ENCODE measurements at regions not wholly inside any gene's neighbourhood (a gene's known extent, or its start where the extent isn't known, plus 50 kb on each side); places are given as distances from the start of the nearest gene placed in this dataset.

GRCh38 chr3:36615861-36616260 lies 148.5 kb downstream of the DCLK3 start:
- Histone ChIP-seq H3K9me3 (replicated peaks; ENCODE audit: low read length) (no peaks in the 10 kb centered on the region), H3K4me2 (ENCODE audit: low read length) (no peak overlapping the region), H3K9ac (ENCODE audit: low read depth, low read length) (no peak overlapping the region), H3K27me3 (ENCODE audit: control insufficient read depth, insufficient read depth, low read length) (no peaks in the 10 kb centered on the region), H3K4me1 (ENCODE audit: control insufficient read depth, insufficient read depth, low read length) (no peaks in the 10 kb centered on the region), H3K36me3 (ENCODE audit: insufficient read depth, low read length) (no peaks in the 10 kb centered on the region), H3K4me3 (ENCODE audit: low read length) (no peak overlapping the region)

GRCh38 chr3:36606871-36607765 lies 157.2 kb downstream of the DCLK3 start:
- Histone ChIP-seq H3K27me3 (ENCODE audit: control insufficient read depth, insufficient read depth, low read length) (peaks cover 4% of the 10 kb centered on the region), H3K36me3 (ENCODE audit: insufficient read depth, low read length) (no peaks in the 10 kb centered on the region), H3K9ac (ENCODE audit: low read depth, low read length) (no peak overlapping the region), H3K4me1 (ENCODE audit: control insufficient read depth, insufficient read depth, low read length) (no peaks in the 10 kb centered on the region), H3K4me2 (ENCODE audit: low read length) (no peak overlapping the region), H3K4me3 (ENCODE audit: low read length) (no peak overlapping the region), H3K9me3 (replicated peaks; ENCODE audit: low read length) (no peaks in the 10 kb centered on the region)

GRCh38 chr3:36603423-36603822 lies 160.9 kb downstream of the DCLK3 start:
- Histone ChIP-seq H3K4me3 (ENCODE audit: low read length) (no peak overlapping the region), H3K4me2 (ENCODE audit: low read length) (no peak overlapping the region), H3K27me3 (ENCODE audit: control insufficient read depth, insufficient read depth, low read length) (peaks cover 4% of the 10 kb centered on the region), H3K4me1 (ENCODE audit: control insufficient read depth, insufficient read depth, low read length) (no peaks in the 10 kb centered on the region), H3K36me3 (ENCODE audit: insufficient read depth, low read length) (no peaks in the 10 kb centered on the region), H3K9me3 (replicated peaks; ENCODE audit: low read length) (no peaks in the 10 kb centered on the region), H3K9ac (ENCODE audit: low read depth, low read length) (no peak overlapping the region)

GRCh38 chr3:36600404-36600803 lies 163.9 kb downstream of the DCLK3 start:
- Histone ChIP-seq H3K4me1 (ENCODE audit: control insufficient read depth, insufficient read depth, low read length) (no peaks in the 10 kb centered on the region), H3K9me3 (replicated peaks; ENCODE audit: low read length) (no peaks in the 10 kb centered on the region), H3K4me2 (ENCODE audit: low read length) (no peak overlapping the region), H3K36me3 (ENCODE audit: insufficient read depth, low read length) (no peaks in the 10 kb centered on the region), H3K4me3 (ENCODE audit: low read length) (no peak overlapping the region), H3K9ac (ENCODE audit: low read depth, low read length) (no peak overlapping the region), H3K27me3 (ENCODE audit: control insufficient read depth, insufficient read depth, low read length) (no peaks in the 10 kb centered on the region)

All from skeletal muscle satellite cell (primary cell).